Muscle of leg (tissue), 3 donors: ENCODE measurements at regions not wholly inside any gene's neighbourhood (a gene's known extent, or its start where the extent isn't known, plus 50 kb on each side); places are given as distances from the start of the nearest gene placed in this dataset.

Experiments used
- DNase-seq: peaks from one replicate; pipeline ENCODE4 v3.0.0; 2013
- H3K27ac ChIP-seq: one replicate; pipeline ENCODE4 v1.5.1; 2013; ENCODE audit warnings: mild to moderate bottlenecking, low read length, control low read depth
- H3K27me3 ChIP-seq: one replicate; pipeline ENCODE4 v1.6.1; 2013; ENCODE audit warnings: low read length; ENCODE audit not compliant: control insufficient read depth, insufficient read depth
- H3K36me3 ChIP-seq: one replicate; pipeline ENCODE4 v1.6.1; 2013; ENCODE audit warnings: low read length; ENCODE audit not compliant: control insufficient read depth, insufficient read depth
- H3K4me1 ChIP-seq: one replicate; pipeline ENCODE4 v1.6.1; 2013; ENCODE audit warnings: low read length; ENCODE audit not compliant: control insufficient read depth, insufficient read depth
- H3K4me3 ChIP-seq: one replicate; pipeline ENCODE4 v1.5.1; 2013; ENCODE audit warnings: low read length, control low read depth
- H3K9me3 ChIP-seq: replicated peaks from 2 replicates; pipeline ENCODE4 v1.6.1; 2013; ENCODE audit warnings: low read depth, low read length; ENCODE audit not compliant: control insufficient read depth
- WGBS: methylation state at CpG from one replicate; pipeline ENCODE4 v1.1.5; 2013; ENCODE audit warnings: missing lambda C conversion rate; ENCODE audit not compliant: insufficient coverage; 5-methylcytosine and 5-hydroxymethylcytosine counted together

DNA sequence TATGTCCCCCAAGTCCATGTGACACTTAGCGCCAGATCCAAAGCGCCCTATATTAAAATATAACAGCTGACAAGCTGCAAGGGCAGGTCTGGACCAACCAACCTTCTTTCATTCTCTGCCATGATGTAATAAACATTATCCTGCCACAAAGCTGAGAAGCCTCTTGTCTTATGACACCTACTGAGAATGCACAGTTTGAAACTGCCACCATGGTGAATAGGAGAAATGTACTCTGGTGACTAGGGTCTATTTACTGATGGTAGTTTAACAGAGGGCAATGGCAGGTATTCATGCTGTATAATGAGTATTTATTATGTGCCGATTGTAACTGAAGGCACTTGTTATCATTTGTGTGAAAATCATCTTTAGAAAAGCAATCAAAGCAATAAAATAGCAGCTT, 634.0 kb downstream of the OTOL1 start:
- no peak overlapping the region for H3K4me3 ChIP-seq
- DNase-seq = no peak
- H3K27ac ChIP-seq = no peak overlapping the region
- 65% methylated on average over 2 of the region's 3 CpGs for WGBS
- no peaks in the 10 kb centered on the region for H3K9me3 ChIP-seq
- no peaks in the 10 kb centered on the region for H3K27me3 ChIP-seq
- H3K36me3 ChIP-seq = no peaks in the 10 kb centered on the region
- no peaks in the 10 kb centered on the region for H3K4me1 ChIP-seq

DNA sequence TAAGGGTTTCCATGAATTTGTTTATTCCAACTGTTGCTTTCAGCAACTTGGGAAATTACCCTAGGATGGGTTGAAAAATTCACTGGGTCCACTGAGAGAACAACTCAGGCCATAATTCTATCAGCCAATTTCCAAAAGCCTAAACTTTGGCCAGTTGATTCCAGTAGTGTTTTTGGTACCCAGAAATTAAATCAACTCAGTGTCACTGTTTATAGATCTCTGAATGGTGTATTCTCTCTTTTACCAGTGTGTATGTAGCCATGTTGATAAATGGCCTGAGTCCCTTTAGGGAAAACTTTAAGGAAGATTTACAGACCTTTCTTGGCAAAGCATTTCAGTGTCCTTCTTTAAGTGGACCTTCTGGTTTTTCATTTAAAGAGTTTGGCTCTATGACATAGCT, 636.4 kb downstream of the OTOL1 start:
- Histone ChIP-seq H3K27me3 (no peaks in the 10 kb centered on the region), H3K4me3 (no peak overlapping the region), H3K4me1 (no peaks in the 10 kb centered on the region), H3K9me3 (no peaks in the 10 kb centered on the region), H3K27ac (no peak overlapping the region), H3K36me3 (no peaks in the 10 kb centered on the region)
- peak; percentile 64 for DNase-seq

GRCh38 chr3:162134571-162134970, 638.0 kb downstream of the OTOL1 start:
- H3K9me3 ChIP-seq = no peaks in the 10 kb centered on the region
- no peaks in the 10 kb centered on the region for H3K4me1 ChIP-seq
- H3K36me3 ChIP-seq = no peaks in the 10 kb centered on the region
- no peaks in the 10 kb centered on the region for H3K27me3 ChIP-seq
- no peak overlapping the region for H3K27ac ChIP-seq
- H3K4me3 ChIP-seq = no peak overlapping the region
- DNase-seq = no peak
- 80% methylated on average over 1 of the region's 4 CpGs for WGBS

- no peaks in the 10 kb centered on the region for H3K9me3 ChIP-seq
- no peak for DNase-seq
- H3K4me1 ChIP-seq = no peaks in the 10 kb centered on the region
- 96% methylated on average over 2 of the region's 2 CpGs for WGBS
- H3K4me3 ChIP-seq = no peak overlapping the region
- no peaks in the 10 kb centered on the region for H3K27me3 ChIP-seq
- H3K36me3 ChIP-seq = no peaks in the 10 kb centered on the region
- H3K27ac ChIP-seq = no peak overlapping the region
Observed at GRCh38 chr3:162136136-162136535, 639.5 kb downstream of the OTOL1 start.

GRCh38 chr3:162138509-162138908, 641.9 kb downstream of the OTOL1 start:
- peak; percentile 34 for DNase-seq
- Histone ChIP-seq H3K4me3 (no peak overlapping the region), H3K36me3 (no peaks in the 10 kb centered on the region), H3K27ac (no peak overlapping the region), H3K9me3 (no peaks in the 10 kb centered on the region), H3K4me1 (no peaks in the 10 kb centered on the region), H3K27me3 (no peaks in the 10 kb centered on the region)
- 75% methylated on average over 3 of the region's 4 CpGs for WGBS

DNA sequence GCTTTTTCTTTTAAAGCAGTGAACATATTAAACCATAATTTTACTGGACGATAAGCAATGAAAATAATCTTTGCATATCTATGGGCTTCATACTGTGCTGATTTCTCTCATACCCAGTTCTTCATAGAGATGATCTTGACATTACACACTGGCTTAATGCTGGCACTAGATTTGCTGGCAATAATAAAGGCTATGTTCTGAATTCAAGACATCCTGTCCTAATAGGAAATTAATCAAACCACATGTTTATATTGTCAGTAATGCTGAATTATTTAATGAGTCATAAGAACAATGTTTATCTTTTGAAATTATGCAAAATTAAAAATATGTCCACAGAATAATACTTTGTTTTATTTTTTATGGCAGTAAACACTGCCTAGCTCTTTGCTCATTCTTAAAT, 643.2 kb downstream of the OTOL1 start:
- no peaks in the 10 kb centered on the region for H3K9me3 ChIP-seq
- H3K27me3 ChIP-seq = no peaks in the 10 kb centered on the region
- H3K4me1 ChIP-seq = no peaks in the 10 kb centered on the region
- no CpG with 5 or more reads among the region's 1 CpG for WGBS
- H3K36me3 ChIP-seq = no peaks in the 10 kb centered on the region
- no peak overlapping the region for H3K27ac ChIP-seq
- no peak for DNase-seq
- H3K4me3 ChIP-seq = no peak overlapping the region

GRCh38 chr3:162141272-162141791, 644.7 kb downstream of the OTOL1 start:
- no peaks in the 10 kb centered on the region for H3K4me1 ChIP-seq
- no peaks in the 10 kb centered on the region for H3K27me3 ChIP-seq
- no peak overlapping the region for H3K27ac ChIP-seq
- no CpG with 5 or more reads among the region's 2 CpGs for WGBS
- no peaks in the 10 kb centered on the region for H3K36me3 ChIP-seq
- no peak overlapping the region for H3K4me3 ChIP-seq
- DNase-seq = peak; percentile 90
- H3K9me3 ChIP-seq = no peaks in the 10 kb centered on the region

- no peaks in the 10 kb centered on the region for H3K27me3 ChIP-seq
- no peaks in the 10 kb centered on the region for H3K4me1 ChIP-seq
- no peak overlapping the region for H3K4me3 ChIP-seq
- H3K36me3 ChIP-seq = no peaks in the 10 kb centered on the region
- H3K27ac ChIP-seq = no peak overlapping the region
- WGBS = no CpG with 5 or more reads among the region's 2 CpGs
- DNase-seq = no peak
- no peaks in the 10 kb centered on the region for H3K9me3 ChIP-seq
Observed at GRCh38 chr3:162142511-162142910, 645.9 kb downstream of the OTOL1 start.

DNA sequence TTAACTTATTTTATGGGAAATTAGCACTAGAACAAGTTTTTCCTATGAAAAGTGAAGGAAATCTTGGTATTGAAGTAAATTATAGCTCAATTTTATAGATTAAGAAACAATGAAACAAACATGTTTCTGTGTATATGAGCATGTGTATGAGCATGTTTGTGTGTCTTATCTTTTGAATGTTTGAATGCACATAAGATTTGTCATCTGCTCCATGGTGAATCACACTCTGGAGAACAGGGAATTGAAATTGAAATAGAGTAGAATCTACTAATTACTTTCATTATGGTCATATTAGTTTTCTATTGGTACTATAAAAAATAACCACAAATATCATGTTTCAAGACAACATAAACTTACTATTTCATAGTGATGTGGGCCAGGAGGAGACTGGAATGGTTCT, 646.6 kb downstream of the OTOL1 start:
- Histone ChIP-seq H3K36me3 (no peaks in the 10 kb centered on the region), H3K27me3 (no peaks in the 10 kb centered on the region), H3K27ac (no peak overlapping the region), H3K9me3 (no peaks in the 10 kb centered on the region), H3K4me1 (no peaks in the 10 kb centered on the region), H3K4me3 (no peak overlapping the region)
- no peak for DNase-seq

GRCh38 chr3:162147996-162148395, 651.4 kb downstream of the OTOL1 start:
- no peak for DNase-seq
- Histone ChIP-seq H3K9me3 (no peaks in the 10 kb centered on the region), H3K27me3 (no peaks in the 10 kb centered on the region), H3K4me3 (no peak overlapping the region), H3K27ac (no peak overlapping the region), H3K36me3 (no peaks in the 10 kb centered on the region), H3K4me1 (no peaks in the 10 kb centered on the region)
- WGBS = 40% methylated on average over 1 of the region's 1 CpG

DNA sequence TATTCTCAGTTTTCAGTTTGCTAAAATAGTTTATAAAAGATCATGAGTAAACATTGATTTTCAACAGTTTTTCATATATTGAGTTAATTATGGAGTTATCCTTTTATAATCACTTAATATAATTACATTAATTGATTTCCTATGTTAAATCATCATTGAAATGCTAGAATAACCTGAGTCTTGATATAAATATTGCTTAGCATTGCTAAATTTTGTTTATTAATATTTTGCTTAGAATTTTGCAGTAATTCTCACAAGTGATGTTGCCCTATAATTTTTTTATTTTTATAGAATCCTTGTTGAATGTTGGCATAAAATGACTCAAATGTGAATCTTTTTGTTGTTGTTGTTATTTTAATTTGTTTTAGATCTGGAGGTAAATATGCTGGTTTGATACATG, 654.2 kb downstream of the OTOL1 start:
- H3K9me3 ChIP-seq = no peaks in the 10 kb centered on the region

More for the DNA sequence above, 654.2 kb downstream of the OTOL1 start:
- Histone ChIP-seq H3K27me3 (no peaks in the 10 kb centered on the region), H3K36me3 (no peaks in the 10 kb centered on the region), H3K27ac (no peak overlapping the region), H3K4me1 (no peaks in the 10 kb centered on the region), H3K4me3 (no peak overlapping the region)
- DNase-seq = no peak
